ENCODE measurements at regions not wholly inside any gene's neighbourhood (a gene's known extent, or its start where the extent isn't known, plus 50 kb on each side); places are given as distances from the start of the nearest gene placed in this dataset.

GRCh38 chr6:15042938-15043337 lies 202.9 kb upstream of the JARID2 start:
- TF ChIP-seq CTCF (IDR thresholded peaks at IDR 0.05; ENCODE audit: low read depth, low read length) = no peak
- DNase-seq (ENCODE audit: low read depth in 2 of 2) = no peak
- H3K4me3 ChIP-seq (replicated peaks in 1 of 2; ENCODE audit: low read depth in 2 of 2, low read length in 2 of 2) = no peak overlapping the region

- no peak for DNase-seq (ENCODE audit: low read depth in 2 of 2)
- TF ChIP-seq CTCF (IDR thresholded peaks at IDR 0.05; ENCODE audit: low read depth, low read length) = no peak
- H3K4me3 ChIP-seq (replicated peaks in 1 of 2; ENCODE audit: low read depth in 2 of 2, low read length in 2 of 2) = no peak overlapping the region
These were observed 201.6 kb upstream of the JARID2 start for GRCh38 chr6:15044146-15044882.

- no peak overlapping the region for H3K4me3 ChIP-seq (replicated peaks in 1 of 2; ENCODE audit: low read depth in 2 of 2, low read length in 2 of 2)
- no peak for DNase-seq (ENCODE audit: low read depth in 2 of 2)
- no peak for TF ChIP-seq CTCF (IDR thresholded peaks at IDR 0.05; ENCODE audit: low read depth, low read length)
These were observed 200.9 kb upstream of the JARID2 start for GRCh38 chr6:15044948-15045347.

- no peak overlapping the region for H3K4me3 ChIP-seq (replicated peaks in 1 of 2; ENCODE audit: low read depth in 2 of 2, low read length in 2 of 2)
- TF ChIP-seq CTCF (IDR thresholded peaks at IDR 0.05; ENCODE audit: low read depth, low read length) = no peak
- no peak for DNase-seq (ENCODE audit: low read depth in 2 of 2)
These were observed 199.1 kb upstream of the JARID2 start for GRCh38 chr6:15046751-15047150.

GRCh38 chr6:15048367-15048766 lies 197.5 kb upstream of the JARID2 start:
- H3K4me3 ChIP-seq (replicated peaks in 1 of 2; ENCODE audit: low read depth in 2 of 2, low read length in 2 of 2) = no peak overlapping the region
- DNase-seq (ENCODE audit: low read depth in 2 of 2) = no peak

GRCh38 chr6:15058200-15059061 lies 187.4 kb upstream of the JARID2 start:
- no peak overlapping the region for H3K4me3 ChIP-seq (replicated peaks in 1 of 2; ENCODE audit: low read depth in 2 of 2, low read length in 2 of 2)
- DNase-seq (ENCODE audit: low read depth in 2 of 2) = no peak
- TF ChIP-seq CTCF (IDR thresholded peaks at IDR 0.05; ENCODE audit: low read depth, low read length) = no peak

More at GRCh38 chr6:15048367-15048766, 197.5 kb upstream of the JARID2 start:
- TF ChIP-seq CTCF (IDR thresholded peaks at IDR 0.05; ENCODE audit: low read depth, low read length) = no peak
